GM18873 (cell line): ENCODE measurements at regions not wholly inside any gene's neighbourhood (a gene's known extent, or its start where the extent isn't known, plus 50 kb on each side); places are given as distances from the start of the nearest gene placed in this dataset.

Experiments
- ATAC-seq: cut with Tn5 transposase; IDR thresholded peaks from one replicate; pipeline ENCODE4 v1.9.1; 2021; ENCODE audit warnings: mild to moderate bottlenecking, moderate library complexity, moderate number of reproducible peaks; ENCODE audit not compliant: unreplicated experiment, low FRiP score

GRCh38 chr13:40158757-40159156, 503.3 kb downstream of the COG6 start:
- no peak for ATAC-seq

- ATAC-seq: no peak
Measured at GRCh38 chr13:40159736-40160135, 504.3 kb downstream of the COG6 start.

DNA sequence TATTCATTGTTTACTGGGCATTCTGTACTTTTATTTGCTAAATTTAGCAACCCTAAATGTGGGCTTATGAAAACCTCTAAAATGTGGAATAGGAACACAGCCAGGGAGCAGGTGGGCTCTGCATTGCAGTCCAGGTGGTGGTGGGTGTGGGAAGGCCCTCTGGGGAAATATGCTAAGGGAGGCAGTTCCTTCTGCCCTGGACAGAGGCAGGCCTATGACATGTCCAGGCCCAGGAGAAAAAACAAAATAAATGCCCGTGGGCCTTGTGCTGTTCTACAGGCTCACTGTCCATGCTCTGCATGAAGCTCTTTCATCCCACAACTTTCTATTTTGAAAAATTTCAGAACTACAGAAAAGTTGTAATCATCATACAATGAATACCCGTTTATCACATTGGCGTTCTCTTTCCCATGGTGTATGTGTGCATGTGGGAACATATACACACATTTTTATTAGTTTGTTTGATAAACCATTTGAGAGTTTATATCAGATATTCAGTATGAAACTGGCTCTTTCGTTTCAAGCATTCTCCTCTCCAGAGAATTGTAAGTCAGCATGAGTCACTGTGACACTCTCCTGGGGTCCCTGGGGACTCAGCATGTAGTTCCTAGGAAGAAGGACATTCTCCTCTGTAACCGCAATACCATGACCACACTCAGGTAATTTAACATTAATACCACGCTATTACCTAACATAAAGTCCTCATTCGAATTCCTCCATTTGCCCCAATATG, 505.3 kb downstream of the COG6 start:
- no peak for ATAC-seq

GRCh38 chr13:40161351-40161810, 505.1 kb downstream of the FOXO1 start:
- ATAC-seq: no peak

DNA sequence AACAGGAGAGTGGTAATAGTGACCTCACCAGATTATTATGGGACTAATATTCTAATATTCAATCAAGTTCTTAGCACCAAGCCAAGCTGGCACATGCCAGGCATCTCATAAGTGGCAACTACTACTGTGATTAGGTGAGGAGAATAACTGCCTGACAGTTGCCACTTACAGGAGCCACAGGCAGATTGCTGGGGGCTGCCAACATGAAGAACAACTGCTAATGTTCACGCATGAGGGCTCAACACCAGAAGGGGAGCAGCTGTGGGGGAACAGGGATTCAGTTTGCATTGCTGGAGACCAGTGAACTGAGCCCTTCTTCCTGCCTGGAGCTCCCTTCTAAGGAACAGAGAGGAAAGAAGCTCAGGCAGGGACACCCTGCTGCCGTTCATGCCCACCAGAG, 504.5 kb downstream of the FOXO1 start:
- no peak for ATAC-seq

- no peak for ATAC-seq
Measured at GRCh38 chr13:40163066-40164000, 503.1 kb downstream of the FOXO1 start.

GRCh38 chr13:40164133-40164532, 502.3 kb downstream of the FOXO1 start:
- no peak for ATAC-seq

DNA sequence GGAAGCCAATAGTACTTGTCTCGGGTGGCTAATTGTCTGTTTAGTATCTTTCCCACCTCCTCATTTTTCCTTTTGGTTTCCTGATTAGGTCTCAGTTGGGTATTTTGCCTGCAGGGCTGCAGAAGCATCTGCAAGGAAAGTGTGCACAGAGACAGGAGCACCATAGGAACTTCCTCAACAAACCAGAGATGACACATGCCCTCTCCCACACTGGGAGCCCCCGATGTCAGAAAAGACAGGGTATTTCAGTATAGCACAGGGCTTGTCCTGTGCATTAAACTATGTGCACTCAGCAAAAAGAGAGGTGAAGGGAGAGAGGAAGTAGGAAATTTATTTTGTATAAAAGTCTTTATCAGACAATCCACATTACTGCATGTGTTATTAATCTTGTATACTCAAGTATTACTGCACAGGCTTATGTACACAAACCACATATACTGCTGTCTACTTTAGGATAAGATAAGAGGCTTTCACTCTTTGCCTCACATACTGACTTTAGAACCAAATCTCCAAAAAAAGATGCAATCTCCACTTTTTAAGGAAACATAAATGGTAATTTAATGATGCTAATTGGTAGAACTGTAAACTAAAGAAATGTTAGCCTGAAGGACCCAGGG, 501.0 kb downstream of the FOXO1 start:
- no peak for ATAC-seq

DNA sequence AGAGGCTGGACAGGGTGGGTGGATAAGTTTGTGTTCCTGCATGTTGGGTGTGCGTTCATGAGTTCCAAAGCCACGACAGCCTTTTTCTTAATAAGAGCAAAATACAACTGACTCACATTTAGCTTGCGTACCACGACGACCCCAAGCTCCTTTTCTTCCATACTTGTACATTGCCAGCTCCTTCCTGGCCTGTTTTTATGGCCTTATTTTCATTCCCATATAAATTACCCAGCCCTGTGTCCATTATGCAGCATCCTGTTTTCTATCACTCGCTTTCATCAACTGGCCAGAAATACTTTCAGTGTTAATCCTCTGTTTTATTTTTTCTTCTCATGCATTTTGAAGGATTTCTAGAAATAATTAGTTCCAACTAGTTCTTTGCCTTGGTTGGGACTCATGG, 499.1 kb downstream of the FOXO1 start:
- ATAC-seq: no peak

DNA sequence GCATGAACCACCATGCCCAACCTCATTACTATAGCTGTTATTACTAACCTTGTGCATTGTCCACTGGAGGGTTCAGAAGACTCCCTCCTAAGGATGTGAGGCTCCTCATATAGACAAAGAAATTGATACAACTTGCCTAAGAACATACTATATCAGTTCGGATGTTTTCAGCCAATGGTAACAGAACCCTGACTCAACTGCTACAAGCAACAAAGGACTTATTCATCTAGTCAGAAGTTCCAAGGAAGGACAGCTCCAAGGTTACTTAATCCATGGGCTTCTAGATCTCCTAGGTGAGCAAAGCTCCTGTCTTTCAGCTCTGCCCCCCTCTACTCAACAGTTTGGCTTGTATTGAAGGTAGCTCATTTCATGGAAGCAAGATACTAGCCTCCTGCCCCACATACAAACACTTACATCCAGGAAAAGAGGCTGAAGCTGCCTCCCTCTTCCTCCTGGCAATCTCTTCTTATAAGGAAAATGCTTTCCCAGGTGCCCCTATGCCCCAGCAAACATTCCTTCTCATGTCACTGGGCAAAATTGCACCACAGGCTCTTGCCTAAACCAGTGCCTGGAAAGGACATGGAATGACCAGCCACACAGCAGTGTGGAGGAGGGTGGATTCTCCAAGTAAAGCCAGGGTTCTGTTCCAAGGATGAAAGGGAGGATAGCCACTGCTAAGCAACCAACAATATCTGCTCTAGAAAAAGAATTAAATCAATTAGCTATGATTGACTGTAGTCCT, 497.8 kb downstream of the FOXO1 start:
- ATAC-seq: no peak

DNA sequence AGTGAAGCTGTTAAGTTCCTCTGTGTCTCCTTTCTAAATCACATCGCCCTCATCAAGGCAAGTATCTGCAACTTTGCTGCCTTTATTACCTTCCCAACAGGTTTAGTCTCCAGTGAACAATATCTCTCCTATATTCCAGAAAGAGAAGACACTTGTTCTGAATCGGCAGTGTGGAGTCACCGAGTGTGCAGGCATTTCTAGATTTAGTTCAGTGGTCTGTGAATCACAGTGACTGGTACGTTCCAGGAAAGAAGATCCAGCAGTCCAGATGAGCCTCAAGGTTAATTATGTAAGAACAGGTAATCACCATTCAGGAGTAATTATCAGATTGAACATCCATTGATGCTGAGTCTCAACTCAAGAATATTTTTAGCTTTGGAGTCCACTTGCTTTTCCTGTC, 497.0 kb downstream of the FOXO1 start:
- no peak for ATAC-seq

GRCh38 chr13:40170091-40170490, 496.4 kb downstream of the FOXO1 start:
- no peak for ATAC-seq

GRCh38 chr13:40170982-40171381, 495.5 kb downstream of the FOXO1 start:
- ATAC-seq: no peak

DNA sequence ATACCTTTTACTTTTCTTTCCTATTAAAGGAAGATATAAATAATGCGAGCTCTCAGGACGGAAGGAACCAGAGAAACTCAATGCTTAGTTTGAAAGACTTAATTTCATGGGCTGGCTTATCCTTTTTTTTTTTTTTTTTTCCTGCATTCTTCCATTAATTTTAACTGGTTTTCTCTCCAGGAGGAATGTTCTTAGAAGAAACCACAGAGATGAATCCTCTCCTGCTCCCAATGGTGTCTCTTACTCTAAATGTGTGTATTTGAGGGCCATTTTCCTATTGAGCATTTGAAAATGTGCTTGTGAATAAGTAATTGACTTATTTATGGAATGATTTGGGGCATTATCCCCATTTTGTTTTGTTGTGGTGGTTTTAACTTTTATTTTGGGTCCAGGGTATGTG, 494.9 kb downstream of the FOXO1 start:
- no peak for ATAC-seq

DNA sequence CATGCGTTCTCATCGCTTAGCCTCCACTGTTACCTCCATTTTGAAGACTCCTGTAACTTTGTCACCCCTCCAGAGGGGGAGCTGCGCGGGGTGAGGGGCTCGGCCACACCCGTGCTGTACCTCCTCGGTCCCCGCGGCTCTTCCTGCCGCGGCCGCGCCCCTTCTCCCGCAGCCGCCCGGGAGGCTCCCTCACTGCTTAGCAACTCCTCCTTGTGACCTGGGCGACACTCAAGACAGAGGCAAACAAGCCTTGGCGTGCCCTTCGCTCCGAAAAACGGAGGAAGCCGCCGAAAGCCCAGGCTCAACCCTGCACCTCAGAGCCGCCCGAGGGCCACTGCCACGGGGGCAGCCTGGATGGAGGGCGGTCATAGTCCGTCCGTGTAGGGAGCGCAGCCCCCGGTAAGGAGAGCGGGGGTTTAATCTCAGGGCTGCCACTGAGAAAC, 494.3 kb downstream of the FOXO1 start:
- no peak for ATAC-seq

- no peak for ATAC-seq
Measured at GRCh38 chr13:40172878-40173277, 493.6 kb downstream of the FOXO1 start.

GRCh38 chr13:40175639-40176038, 490.8 kb downstream of the FOXO1 start:
- ATAC-seq: no peak

- no peak for ATAC-seq
Measured at GRCh38 chr13:40176242-40176641, 490.2 kb downstream of the FOXO1 start.

GRCh38 chr13:40178130-40178529, 488.3 kb downstream of the FOXO1 start:
- ATAC-seq: no peak
